ENCODE measurements at regions not wholly inside any gene's neighbourhood (a gene's known extent, or its start where the extent isn't known, plus 50 kb on each side); places are given as distances from the start of the nearest gene placed in this dataset.

DNA sequence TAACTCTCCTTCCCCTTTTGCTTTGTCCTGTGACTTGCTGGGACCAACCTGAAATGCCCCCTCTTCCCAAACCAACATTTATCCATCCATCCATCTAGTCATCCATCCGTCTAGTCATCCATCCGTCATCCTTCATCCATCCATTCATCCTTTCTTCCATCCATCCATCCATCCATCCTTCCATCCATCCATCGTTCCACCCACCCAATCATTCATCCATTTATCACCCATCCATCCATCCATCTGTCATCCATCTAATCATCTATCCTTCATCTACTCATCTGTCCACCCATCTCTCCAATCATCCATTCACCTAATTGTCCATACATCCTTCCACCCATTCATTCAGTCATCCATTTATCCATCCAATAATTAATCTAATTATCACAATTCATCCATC, 92.7 kb downstream of the EDN3 start:
- Histone ChIP-seq H3K9me3 (no peaks in the 10 kb centered on the region), H3K36me3 (no peaks in the 10 kb centered on the region), H3K27ac (no peak overlapping the region), H3K4me1 (no peaks in the 10 kb centered on the region), H3K27me3 (peaks cover 14% of the 10 kb centered on the region), H3K4me3 (no peak overlapping the region)
- 86 to 88% methylated on average over 3 of the region's 3 CpGs for WGBS, 2 donors (ENCODE audit: low coverage in 1 of 2)
- no peak for TF ChIP-seq EP300 (IDR thresholded peaks at IDR 0.05; ENCODE audit: low read depth)
- TF ChIP-seq, protein P1, sequence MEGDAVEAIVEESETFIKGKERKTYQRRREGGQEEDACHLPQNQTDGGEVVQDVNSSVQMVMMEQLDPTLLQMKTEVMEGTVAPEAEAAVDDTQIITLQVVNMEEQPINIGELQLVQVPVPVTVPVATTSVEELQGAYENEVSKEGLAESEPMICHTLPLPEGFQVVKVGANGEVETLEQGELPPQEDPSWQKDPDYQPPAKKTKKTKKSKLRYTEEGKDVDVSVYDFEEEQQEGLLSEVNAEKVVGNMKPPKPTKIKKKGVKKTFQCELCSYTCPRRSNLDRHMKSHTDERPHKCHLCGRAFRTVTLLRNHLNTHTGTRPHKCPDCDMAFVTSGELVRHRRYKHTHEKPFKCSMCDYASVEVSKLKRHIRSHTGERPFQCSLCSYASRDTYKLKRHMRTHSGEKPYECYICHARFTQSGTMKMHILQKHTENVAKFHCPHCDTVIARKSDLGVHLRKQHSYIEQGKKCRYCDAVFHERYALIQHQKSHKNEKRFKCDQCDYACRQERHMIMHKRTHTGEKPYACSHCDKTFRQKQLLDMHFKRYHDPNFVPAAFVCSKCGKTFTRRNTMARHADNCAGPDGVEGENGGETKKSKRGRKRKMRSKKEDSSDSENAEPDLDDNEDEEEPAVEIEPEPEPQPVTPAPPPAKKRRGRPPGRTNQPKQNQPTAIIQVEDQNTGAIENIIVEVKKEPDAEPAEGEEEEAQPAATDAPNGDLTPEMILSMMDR (IDR thresholded peaks at IDR 0.05) = no peak
- no peak for TF ChIP-seq POLR2AphosphoS5 (IDR thresholded peaks at IDR 0.05)
- TF ChIP-seq POLR2A (IDR thresholded peaks at IDR 0.05) = no peak
- in situ Hi-C loops (cut with MboI; ENCODE audit: low pct_ligation_motif_present in 1 of 4, low pct_unique_long_range_greater_than_20kb in 1 of 4, low sequenced_read_pairs in 3 of 4) (loop anchor here in 2 of 4 donors (10.0 to 25.0 kb wide), 3 partner anchors 156 to 528 kb away; no protein-coding TSS in a partner anchor), intact Hi-C loops (cut with DNase I; ENCODE audit: low total_unique reads) (no loop called here)
- DNase-seq = no peak

- TF ChIP-seq EP300 (IDR thresholded peaks at IDR 0.05; ENCODE audit: low read depth) (no peak), POLR2AphosphoS5 (IDR thresholded peaks at IDR 0.05) (no peak), POLR2A (IDR thresholded peaks at IDR 0.05) (no peak)
- TF ChIP-seq, protein P1 (IDR thresholded peaks at IDR 0.05) = no peak
- WGBS, 2 donors (ENCODE audit: low coverage in 1 of 2) = 88 to 95% methylated on average over 6 of the region's 6 CpGs
- intact Hi-C loops (cut with DNase I; ENCODE audit: low total_unique reads) = no loop called here
These were observed 95.3 kb downstream of the EDN3 start for GRCh38 chr20:59395729-59396128.

DNA sequence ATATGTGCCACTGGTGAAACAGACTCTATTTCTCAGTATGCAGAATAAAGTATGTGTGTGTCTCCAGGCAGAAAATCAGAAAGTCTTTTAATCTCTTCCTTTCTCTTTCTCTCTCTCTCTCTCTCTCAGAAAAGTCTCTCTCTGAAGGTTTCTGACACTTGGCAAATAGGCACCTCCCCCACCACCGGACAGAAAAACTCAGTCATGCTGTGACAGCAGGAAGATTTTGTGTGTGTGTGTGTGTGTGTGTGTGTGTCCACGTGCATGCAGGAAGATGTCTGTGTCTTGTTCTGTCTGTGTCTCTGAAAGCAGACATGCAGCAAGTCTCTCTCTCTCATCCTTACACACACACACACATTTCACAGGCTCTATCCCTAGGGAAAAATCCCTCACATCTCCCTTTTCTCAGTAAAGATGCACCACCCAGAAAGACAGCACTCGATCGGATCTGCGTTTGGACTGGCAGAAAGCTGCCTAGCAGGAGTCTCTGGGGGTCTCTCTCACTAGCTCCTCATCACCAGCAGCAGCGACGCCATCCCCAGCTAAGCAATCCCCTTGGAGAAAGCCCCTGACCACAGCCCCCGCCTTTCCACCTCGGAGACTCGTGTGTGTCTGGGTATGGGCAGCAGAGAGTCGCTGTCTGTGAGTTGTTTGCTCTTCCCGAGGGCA, 98.3 kb downstream of the EDN3 start:
- H3K4me1 ChIP-seq = peaks cover 3 to 14% (median 8%) of the 10 kb centered on the region in 4 donors
- in situ Hi-C loops (cut with MboI; ENCODE audit: low pct_ligation_motif_present in 1 of 4, low pct_unique_long_range_greater_than_20kb in 1 of 4, low sequenced_read_pairs in 3 of 4) = loop anchor here in 2 of 4 donors (10.0 to 25.0 kb wide), 3 partner anchors 161 to 534 kb away; no protein-coding TSS in a partner anchor
- no peak for DNase-seq

More at GRCh38 chr20:59395729-59396128, 95.3 kb downstream of the EDN3 start:
- H3K9me3 ChIP-seq = no peaks in the 10 kb centered on the region
- DNase-seq = no peak
- H3K27me3 ChIP-seq = peaks cover 23% of the 10 kb centered on the region
- H3K4me1 ChIP-seq = no peaks in the 10 kb centered on the region
- no peak overlapping the region for H3K27ac ChIP-seq
- in situ Hi-C loops (cut with MboI; ENCODE audit: low pct_ligation_motif_present in 1 of 4, low pct_unique_long_range_greater_than_20kb in 1 of 4, low sequenced_read_pairs in 3 of 4) = loop anchor here in 2 of 4 donors (10.0 to 25.0 kb wide), 3 partner anchors 158 to 531 kb away; no protein-coding TSS in a partner anchor
- H3K36me3 ChIP-seq = no peaks in the 10 kb centered on the region
- no peak overlapping the region for H3K4me3 ChIP-seq

GRCh38 chr20:59399426-59400099, 99.2 kb downstream of the EDN3 start:
- H3K4me3 ChIP-seq = no peak overlapping the region
- intact Hi-C loops (cut with DNase I; ENCODE audit: low total_unique reads) = no loop called here
- peaks cover 7 to 18% (median 11%) of the 10 kb centered on the region in 4 donors for H3K4me1 ChIP-seq
- H3K27me3 ChIP-seq = peaks cover 48% of the 10 kb centered on the region
- WGBS, 2 donors (ENCODE audit: low coverage in 1 of 2) = 60 to 74% methylated on average over 3 to 17 of the region's 17 CpGs
- in situ Hi-C loops (cut with MboI; ENCODE audit: low pct_ligation_motif_present in 1 of 4, low pct_unique_long_range_greater_than_20kb in 1 of 4, low sequenced_read_pairs in 3 of 4) = loop anchor here (10.0 to 25.0 kb wide), 5 partner anchors 162 to 537 kb away; partner anchors contain the start of genes GNAS (in 2 of the 4) and GNAS-AS1 (in 2 of the 4)
- DNase-seq = no peak
- no peaks in the 10 kb centered on the region for H3K36me3 ChIP-seq
- TF ChIP-seq POLR2AphosphoS5 (IDR thresholded peaks at IDR 0.05) = no peak
- no peak for TF ChIP-seq EP300 (IDR thresholded peaks at IDR 0.05; ENCODE audit: low read depth)
- TF ChIP-seq, protein P1 (IDR thresholded peaks at IDR 0.05) = no peak
- no peak for TF ChIP-seq POLR2A (IDR thresholded peaks at IDR 0.05)
- H3K27ac ChIP-seq = no peak overlapping the region
- H3K9me3 ChIP-seq = no peaks in the 10 kb centered on the region

More for the DNA sequence above, 98.3 kb downstream of the EDN3 start:
- 0 to 62% methylated on average over 1 to 12 of the region's 12 CpGs for WGBS, 2 donors (ENCODE audit: low coverage in 1 of 2)
- intact Hi-C loops (cut with DNase I; ENCODE audit: low total_unique reads) = no loop called here
- Histone ChIP-seq H3K4me3 (no peak overlapping the region), H3K27ac (no peak overlapping the region), H3K36me3 (no peaks in the 10 kb centered on the region), H3K27me3 (peaks cover 46% of the 10 kb centered on the region), H3K9me3 (no peaks in the 10 kb centered on the region)
- TF ChIP-seq, protein P1 (IDR thresholded peaks at IDR 0.05) = no peak
- TF ChIP-seq POLR2AphosphoS5 (IDR thresholded peaks at IDR 0.05) (no peak), EP300 (IDR thresholded peaks at IDR 0.05; ENCODE audit: low read depth) (no peak), POLR2A (IDR thresholded peaks at IDR 0.05) (no peak)

Data from transverse colon (tissue), 4 donors.